ENCODE measurements at regions not wholly inside any gene's neighbourhood (a gene's known extent, or its start where the extent isn't known, plus 50 kb on each side); places are given as distances from the start of the nearest gene placed in this dataset.

GRCh38 chr20:56153926-56154325, 94.6 kb upstream of the MC3R start:
- TF ChIP-seq IRF3 (IDR thresholded peaks at IDR 0.05; ENCODE audit: low read depth, low read length) (no peak), CTCF (IDR thresholded peaks at IDR 0.05) (no peak), SMC3 (IDR thresholded peaks at IDR 0.05; ENCODE audit: low read depth, low read length) (no peak), RFX5 (IDR thresholded peaks at IDR 0.05; ENCODE audit: low read length) (no peak), TCF12 (IDR thresholded peaks at IDR 0.05) (no peak), POLR2AphosphoS5 (IDR thresholded peaks at IDR 0.05; ENCODE audit: low read depth, low read length) (no peak), MEF2A (IDR thresholded peaks at IDR 0.05; ENCODE audit: borderline replicate concordance, low read depth) (no peak), YY1 (IDR thresholded peaks at IDR 0.05; ENCODE audit: low read depth) (no peak), MAX (IDR thresholded peaks at IDR 0.05; ENCODE audit: low read depth) (no peak), EZH2phosphoT487 (IDR thresholded peaks at IDR 0.05; ENCODE audit: borderline replicate concordance, low read depth) (no peak), REST (IDR thresholded peaks at IDR 0.05; ENCODE audit: low read depth, low read length) (no peak)

All from SK-N-SH (cell line).